ENCODE measurements at regions not wholly inside any gene's neighbourhood (a gene's known extent, or its start where the extent isn't known, plus 50 kb on each side); places are given as distances from the start of the nearest gene placed in this dataset.
A peak's percentile ranks its signal among the peaks of the same experiment; 100 is the strongest.

- DNase-seq: no peak
Observed at GRCh38 chr11:116124922-116125714, 620.9 kb upstream of the CADM1 start.

- no peak for DNase-seq
Observed at GRCh38 chr11:116123739-116124138, 619.5 kb upstream of the CADM1 start.

GRCh38 chr11:116122697-116123472 lies 618.7 kb upstream of the CADM1 start:
- DNase-seq: no peak

- DNase-seq: no peak
Observed at GRCh38 chr11:116119158-116119557, 614.9 kb upstream of the CADM1 start.

- DNase-seq: no peak
Observed at GRCh38 chr11:116118138-116118470, 613.9 kb upstream of the CADM1 start.

GRCh38 chr11:116117331-116118137 lies 613.3 kb upstream of the CADM1 start:
- DNase-seq: no peak

GRCh38 chr11:116115801-116116200 lies 611.6 kb upstream of the CADM1 start:
- DNase-seq: no peak

GRCh38 chr11:116114198-116114651 lies 610.0 kb upstream of the CADM1 start:
- DNase-seq: no peak

- peak; percentile 40 for DNase-seq
Observed at GRCh38 chr11:116112087-116112935, 608.1 kb upstream of the CADM1 start.

- DNase-seq: no peak
Observed at GRCh38 chr11:116111546-116111945, 607.3 kb upstream of the CADM1 start.

- no peak for DNase-seq
Observed at GRCh38 chr11:116110802-116111201, 606.6 kb upstream of the CADM1 start.

GRCh38 chr11:116110356-116110755 lies 606.1 kb upstream of the CADM1 start:
- DNase-seq: no peak

GRCh38 chr11:116109228-116109627 lies 605.0 kb upstream of the CADM1 start:
- DNase-seq: no peak

- no peak for DNase-seq
Observed at GRCh38 chr11:116108161-116108560, 603.9 kb upstream of the CADM1 start.

GRCh38 chr11:116107229-116107628 lies 603.0 kb upstream of the CADM1 start:
- no peak for DNase-seq

- no peak for DNase-seq
Observed at GRCh38 chr11:116104498-116105174, 600.4 kb upstream of the CADM1 start.

- DNase-seq: no peak
Observed at GRCh38 chr11:116101902-116102301, 597.7 kb upstream of the CADM1 start.

GRCh38 chr11:116100016-116100415 lies 595.8 kb upstream of the CADM1 start:
- no peak for DNase-seq

- no peak for DNase-seq
Observed at GRCh38 chr11:116099541-116099940, 595.3 kb upstream of the CADM1 start.

- DNase-seq: no peak
Observed at GRCh38 chr11:116096272-116096995, 592.2 kb upstream of the CADM1 start.

All from right hindlimb (tissue), 1 donor.